HCT116 (cell line): ENCODE measurements at regions not wholly inside any gene's neighbourhood (a gene's known extent, or its start where the extent isn't known, plus 50 kb on each side); places are given as distances from the start of the nearest gene placed in this dataset.

ENCODE experiments used
- ATAC-seq: fragments of 200-7000 bp; cut with Tn5 transposase; 2 replicates; pipeline ENCODE4 v1.9.1; 2020; ENCODE audit warnings: mild to moderate bottlenecking, moderate library complexity
- BruUV-seq: library from RNA; stranded (reverse); fragments of 400-500 nt; replicated peaks from 2 replicates; lab custom pipeline; 2021; lab: Mats Ljungman, UMichigan
- CTCF ChIA-PET: fragments of 300-600 bp; sonication (Branson Sonifier 250); formaldehyde crosslinking; loops from one replicate; lab custom pipeline; 2021; ENCODE audit warnings: antibody characterized with exemption; lab: Charles Lee
- POLR2A ChIA-PET: fragments of 300-600, 350-600 bp; sonication (Branson Sonifier 250); formaldehyde crosslinking; loops from one replicate; lab custom pipeline; 2021; ENCODE audit warnings: antibody characterized with exemption; lab: Charles Lee
- RAD21 ChIA-PET, 2 experiments: fragments of 300-600 bp; sonication (Branson Sonifier 250); formaldehyde crosslinking; loops; one replicate each; lab custom pipeline; 2023; ENCODE audit warnings: low total read pairs in 2 of 2; ENCODE audit not compliant: uncharacterized antibody in 2 of 2, unreplicated experiment in 2 of 2, low non-redundant PET in 1 of 2; lab: Charles Lee
- DNase-seq: peaks from one replicate; pipeline ENCODE4 v3.0.0-alpha.2; 2010; ENCODE audit warnings: low read depth, low spot score
- H2AFZ ChIP-seq: fragments of 200-600 bp; shearing (Covaris generic), sonication (generic); 2 replicates; pipeline ENCODE4 v1.6.1; 2017; ENCODE audit warnings: low read depth, mixed run types, mixed read lengths, antibody characterized with exemption, low read length; ENCODE audit not compliant: poor library complexity, severe bottlenecking
- H3K27ac ChIP-seq: 2 replicates; pipeline ENCODE4 v1.5.1; 2012; ENCODE audit warnings: low read depth, low read length
- H3K27me3 ChIP-seq: fragments of 200-600 bp; sonication (generic); 2 replicates; pipeline ENCODE4 v1.6.1; 2016; ENCODE audit warnings: mixed run types, low read length, mixed read lengths; ENCODE audit not compliant: insufficient read depth
- H3K36me3 ChIP-seq, 2 experiments: fragments of 200-500 bp in 1 of 2; fragments of 200-600 bp in 1 of 2; sonication (Bioruptor generic) in 1 of 2; sonication (generic) in 1 of 2; 2 replicates each; pipeline versions ENCODE4 v1.5.1 to v1.6.1; 2014 to 2016; ENCODE audit warnings: low read length in 2 of 2, inconsistent platforms in 1 of 2, mixed read lengths in 1 of 2, mixed run types in 1 of 2; ENCODE audit not compliant: insufficient read depth in 2 of 2, control insufficient read depth in 1 of 2
- H3K4me1 ChIP-seq, 2 experiments: fragments of 200-600 bp in 1 of 2; sonication (generic) in 1 of 2; 2 replicates each; pipeline versions ENCODE4 v1.5.1 to v1.6.1; 2012 to 2017; ENCODE audit warnings: low read length in 2 of 2, inconsistent platforms in 1 of 2, mild to moderate bottlenecking in 1 of 2, mixed read lengths in 1 of 2, mixed run types in 1 of 2, moderate library complexity in 1 of 2; ENCODE audit not compliant: insufficient read depth in 2 of 2, control insufficient read depth in 1 of 2
- H3K4me2 ChIP-seq: fragments of 200-600 bp; sonication (generic); 2 replicates; pipeline ENCODE4 v1.6.1; 2017; ENCODE audit warnings: mixed run types, low read length, mixed read lengths
- H3K4me3 ChIP-seq, 2 experiments: fragments of 200-600 bp in 1 of 2; sonication (generic) in 1 of 2; replicated peaks in 1 of 2; 2 replicates each; pipeline ENCODE4 v1.5.1; 2011 to 2016; ENCODE audit warnings: low read length in 2 of 2, control low read depth in 1 of 2, low read depth in 1 of 2, mild to moderate bottlenecking in 1 of 2, mixed read lengths in 1 of 2, mixed run types in 1 of 2
- H3K79me2 ChIP-seq: fragments of 200-600 bp; sonication (generic); 2 replicates; pipeline ENCODE4 v1.6.1; 2017; ENCODE audit warnings: mild to moderate bottlenecking, mixed run types, low read length, moderate library complexity, mixed read lengths; ENCODE audit not compliant: insufficient read depth
- H3K9ac ChIP-seq: fragments of 200-600 bp; sonication (generic); 2 replicates; pipeline ENCODE4 v1.6.1; 2016; ENCODE audit warnings: low read length, mixed read lengths
- H3K9me2 ChIP-seq: fragments of 200-600 bp; sonication (generic), shearing (Covaris generic); 2 replicates; pipeline ENCODE4 v1.6.1; 2017; ENCODE audit warnings: mixed run types, mild to moderate bottlenecking, moderate library complexity; ENCODE audit not compliant: insufficient read depth
- H3K9me3 ChIP-seq, 2 experiments: fragments of 200-500 bp in 1 of 2; fragments of 200-600 bp in 1 of 2; sonication (Bioruptor generic) in 1 of 2; sonication (generic) in 1 of 2; 2 replicates each; pipeline ENCODE4 v1.6.1; 2014 to 2017; ENCODE audit warnings: low read length in 2 of 2, mixed read lengths in 2 of 2, inconsistent platforms in 1 of 2, low read depth in 1 of 2, mild to moderate bottlenecking in 1 of 2, mixed run types in 1 of 2, moderate library complexity in 1 of 2; ENCODE audit not compliant: control insufficient read depth in 1 of 2, insufficient read depth in 1 of 2
- H4K20me1 ChIP-seq: fragments of 200-600 bp; sonication (generic), shearing (Covaris generic); 2 replicates; pipeline ENCODE4 v1.6.1; 2017; ENCODE audit warnings: mixed run types, mild to moderate bottlenecking, moderate library complexity; ENCODE audit not compliant: insufficient read depth
- CBX3 ChIP-seq: IDR thresholded peaks from 2 replicates; pipeline ENCODE4 v1.6.1; 2012; ENCODE audit warnings: low read depth
- CEBPB ChIP-seq: IDR thresholded peaks from 2 replicates; pipeline ENCODE4 v1.6.1; 2012; ENCODE audit warnings: low read depth
- EGR1 ChIP-seq: IDR thresholded peaks from 2 replicates; pipeline ENCODE4 v1.6.1; 2012; ENCODE audit warnings: low read depth
- ELF1 ChIP-seq: IDR thresholded peaks from 2 replicates; pipeline ENCODE4 v1.6.1; 2012; ENCODE audit warnings: low read depth, borderline replicate concordance
- EZH2 ChIP-seq: fragments of 200-600 bp; sonication (generic); IDR thresholded peaks from 2 replicates; pipeline ENCODE4 v1.6.1; 2017; ENCODE audit warnings: antibody characterized with exemption, mixed run types
- EZH2phosphoT487 ChIP-seq: fragments of 200-600 bp; IDR thresholded peaks from 2 replicates; pipeline ENCODE4 v1.6.1; 2018; ENCODE audit warnings: antibody characterized with exemption, borderline replicate concordance
- POLR2A ChIP-seq: IDR thresholded peaks from 2 replicates; pipeline ENCODE4 v1.7.0; 2011; ENCODE audit warnings: borderline replicate concordance; ENCODE audit not compliant: insufficient read depth, insufficient read length; ENCODE audit errors: extremely low read depth
- SIN3A ChIP-seq: IDR thresholded peaks from 2 replicates; pipeline ENCODE4 v1.6.1; 2012; ENCODE audit warnings: low read depth
- SP1 ChIP-seq: IDR thresholded peaks from 2 replicates; pipeline ENCODE4 v1.6.1; 2012; ENCODE audit warnings: low read depth
- YY1 ChIP-seq: IDR thresholded peaks from 2 replicates; pipeline ENCODE4 v1.6.1; 2011; ENCODE audit warnings: low read length, low read depth, moderate library complexity, mild to moderate bottlenecking; ENCODE audit not compliant: insufficient replicate concordance; ENCODE audit errors: extremely low read depth
- ZNF274 ChIP-seq: fragments of 200-500 bp; sonication (Bioruptor generic); IDR thresholded peaks from 2 replicates; pipeline ENCODE4 v1.6.1; 2014; ENCODE audit warnings: mild to moderate bottlenecking, low read depth, low read length, inconsistent platforms
- intact Hi-C: fragments of 100-400 bp; cut with micrococcal nuclease; formaldehyde crosslinking; loops from 2 replicates; pipeline ENCODE4 v1.10.0; 2022
- TF ChIP-seq, protein P1 (sequence below): IDR thresholded peaks from 2 replicates; pipeline ENCODE4 v1.6.1; 2012
- TF ChIP-seq, protein P2 (sequence below): IDR thresholded peaks from 2 replicates; pipeline ENCODE4 v1.6.1; 2011; ENCODE audit warnings: mild to moderate bottlenecking, low read length, moderate library complexity; ENCODE audit not compliant: insufficient replicate concordance; ENCODE audit errors: extremely low read depth

DNA sequence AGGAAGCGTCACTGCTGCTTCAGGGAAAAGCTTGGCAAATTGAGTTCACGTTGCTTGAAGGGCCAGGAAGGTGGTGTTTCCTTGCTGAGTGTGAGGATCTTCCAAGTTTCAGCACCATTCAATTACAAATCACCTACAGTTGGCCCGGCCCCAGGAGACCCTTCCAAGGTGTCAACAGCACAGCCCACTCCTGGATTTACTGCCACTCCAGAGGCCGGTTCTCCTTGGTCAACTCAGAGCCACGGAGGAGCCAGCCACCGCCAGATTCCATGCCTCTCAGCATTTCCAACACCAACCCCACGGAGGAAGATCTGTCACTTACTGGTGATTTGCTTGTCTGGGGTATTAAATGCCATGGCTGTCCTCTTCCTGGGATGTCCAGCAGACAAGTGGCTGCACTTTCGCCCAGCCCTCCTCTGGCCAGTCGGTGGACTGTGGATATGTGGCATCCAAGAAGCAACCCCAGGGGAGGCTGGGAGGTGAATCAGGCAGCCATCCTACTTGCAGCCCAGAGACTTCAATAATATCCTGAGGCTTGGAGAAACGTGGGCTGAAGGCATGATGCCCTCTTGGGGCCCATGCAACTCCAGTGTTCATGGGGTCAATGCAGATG lies 74.1 kb upstream of the SHANK2 start:
- H4K20me1 ChIP-seq, result no peaks in the 10 kb centered on the region

DNA sequence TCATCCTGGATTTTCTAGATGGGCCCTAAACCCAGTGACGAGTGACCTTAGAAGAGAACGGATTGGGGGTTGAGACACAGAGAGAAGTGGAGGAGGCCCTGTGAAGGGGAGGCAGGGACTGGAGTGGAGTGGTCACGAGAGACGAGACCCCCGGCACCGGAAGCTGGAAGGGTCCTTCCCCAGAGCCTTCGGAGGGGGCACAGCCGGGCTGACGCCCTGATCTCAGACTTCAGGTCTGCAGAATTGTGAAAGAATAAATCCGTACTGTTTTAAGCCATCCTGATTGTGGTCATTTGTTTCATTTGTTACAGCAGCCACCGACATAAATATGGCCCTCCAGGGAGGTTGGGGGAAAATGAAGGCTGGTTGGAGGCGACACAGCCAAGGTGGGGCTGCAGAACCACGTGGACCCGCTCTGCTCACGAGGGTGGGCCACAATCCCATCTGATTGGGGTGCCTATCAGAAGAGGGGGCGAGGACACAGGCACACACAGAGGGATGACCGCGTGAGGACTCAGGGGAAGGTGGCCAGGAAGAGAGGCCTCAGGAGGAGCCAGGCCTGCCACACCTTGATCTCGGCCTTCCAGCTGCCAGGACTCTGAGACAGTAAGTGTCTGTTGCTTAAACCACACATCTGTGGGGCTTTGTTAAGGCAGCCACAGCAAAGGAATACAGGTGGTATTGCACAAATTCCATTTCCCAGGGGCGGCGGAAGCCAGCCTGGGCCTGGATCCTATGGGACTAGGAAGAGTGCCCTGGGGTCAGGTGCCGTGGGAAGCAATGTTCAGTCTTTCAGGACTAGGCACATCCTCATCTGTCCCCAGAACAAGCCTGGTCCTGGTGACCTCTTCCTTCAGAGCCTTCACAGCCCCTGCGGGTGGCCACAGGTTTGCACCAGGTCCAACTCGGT lies 73.3 kb upstream of the SHANK2 start:
- no peak overlapping the region for H3K9ac ChIP-seq
- no peak overlapping the region for H3K4me3 ChIP-seq
- no peaks in the 10 kb centered on the region for H3K4me1 ChIP-seq
- H3K9me2 ChIP-seq, result no peaks in the 10 kb centered on the region
- DNase-seq (no peak), ATAC-seq (no peak)
- no peak for TF ChIP-seq ZNF274
- no peak for TF ChIP-seq CEBPB
- no peak for TF ChIP-seq EGR1
- TF ChIP-seq, protein P1, sequence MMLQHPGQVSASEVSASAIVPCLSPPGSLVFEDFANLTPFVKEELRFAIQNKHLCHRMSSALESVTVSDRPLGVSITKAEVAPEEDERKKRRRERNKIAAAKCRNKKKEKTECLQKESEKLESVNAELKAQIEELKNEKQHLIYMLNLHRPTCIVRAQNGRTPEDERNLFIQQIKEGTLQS, result no peak
- no peak for TF ChIP-seq YY1
- no peak for TF ChIP-seq ELF1
- TF ChIP-seq POLR2A, result no peak
- no peak for TF ChIP-seq EZH2
- TF ChIP-seq EZH2phosphoT487, result no peak
- TF ChIP-seq, protein P2, sequence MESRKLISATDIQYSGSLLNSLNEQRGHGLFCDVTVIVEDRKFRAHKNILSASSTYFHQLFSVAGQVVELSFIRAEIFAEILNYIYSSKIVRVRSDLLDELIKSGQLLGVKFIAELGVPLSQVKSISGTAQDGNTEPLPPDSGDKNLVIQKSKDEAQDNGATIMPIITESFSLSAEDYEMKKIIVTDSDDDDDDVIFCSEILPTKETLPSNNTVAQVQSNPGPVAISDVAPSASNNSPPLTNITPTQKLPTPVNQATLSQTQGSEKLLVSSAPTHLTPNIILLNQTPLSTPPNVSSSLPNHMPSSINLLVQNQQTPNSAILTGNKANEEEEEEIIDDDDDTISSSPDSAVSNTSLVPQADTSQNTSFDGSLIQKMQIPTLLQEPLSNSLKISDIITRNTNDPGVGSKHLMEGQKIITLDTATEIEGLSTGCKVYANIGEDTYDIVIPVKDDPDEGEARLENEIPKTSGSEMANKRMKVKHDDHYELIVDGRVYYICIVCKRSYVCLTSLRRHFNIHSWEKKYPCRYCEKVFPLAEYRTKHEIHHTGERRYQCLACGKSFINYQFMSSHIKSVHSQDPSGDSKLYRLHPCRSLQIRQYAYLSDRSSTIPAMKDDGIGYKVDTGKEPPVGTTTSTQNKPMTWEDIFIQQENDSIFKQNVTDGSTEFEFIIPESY, result no peak
- TF ChIP-seq CBX3, result no peak
- no peak for TF ChIP-seq SIN3A
- TF ChIP-seq SP1, result no peak
- BruUV-seq, result no TSS peak
- H2AFZ ChIP-seq, result no peak overlapping the region
- ChIA-PET CTCF (no interaction called here), POLR2A (no interaction called here), RAD21 (no interaction called here)
- no peak overlapping the region for H3K4me2 ChIP-seq
- H3K27me3 ChIP-seq, result no peaks in the 10 kb centered on the region
- no peaks in the 10 kb centered on the region for H4K20me1 ChIP-seq
- H3K36me3 ChIP-seq, result no peaks in the 10 kb centered on the region
- H3K9me3 ChIP-seq, result no peaks in the 10 kb centered on the region
- H3K79me2 ChIP-seq, result no peaks in the 10 kb centered on the region
- intact Hi-C loops, result no loop called here
- no peak overlapping the region for H3K27ac ChIP-seq

More for the DNA sequence above, 74.1 kb upstream of the SHANK2 start:
- Histone ChIP-seq H3K36me3 (no peaks in the 10 kb centered on the region), H3K9me3 (no peaks in the 10 kb centered on the region), H3K9me2 (no peaks in the 10 kb centered on the region), H3K4me3 (no peak overlapping the region), H3K9ac (no peak overlapping the region), H3K4me2 (no peak overlapping the region), H3K4me1 (no peaks in the 10 kb centered on the region), H3K27me3 (no peaks in the 10 kb centered on the region), H2AFZ (no peak overlapping the region), H3K27ac (no peak overlapping the region), H3K79me2 (no peaks in the 10 kb centered on the region)
- ChIA-PET CTCF (no interaction called here), RAD21 (no interaction called here), POLR2A (no interaction called here)
- no peak for ATAC-seq
- no peak for DNase-seq
- BruUV-seq, result no TSS peak
- intact Hi-C loops, result no loop called here
- TF ChIP-seq ZNF274, result no peak
